ENCODE measurements at regions not wholly inside any gene's neighbourhood (a gene's known extent, or its start where the extent isn't known, plus 50 kb on each side); places are given as distances from the start of the nearest gene placed in this dataset.

- DNase-seq = no peak
These were observed 1866.9 kb upstream of the PIK3C3 start for GRCh38 chr18:40088130-40088529.

DNA sequence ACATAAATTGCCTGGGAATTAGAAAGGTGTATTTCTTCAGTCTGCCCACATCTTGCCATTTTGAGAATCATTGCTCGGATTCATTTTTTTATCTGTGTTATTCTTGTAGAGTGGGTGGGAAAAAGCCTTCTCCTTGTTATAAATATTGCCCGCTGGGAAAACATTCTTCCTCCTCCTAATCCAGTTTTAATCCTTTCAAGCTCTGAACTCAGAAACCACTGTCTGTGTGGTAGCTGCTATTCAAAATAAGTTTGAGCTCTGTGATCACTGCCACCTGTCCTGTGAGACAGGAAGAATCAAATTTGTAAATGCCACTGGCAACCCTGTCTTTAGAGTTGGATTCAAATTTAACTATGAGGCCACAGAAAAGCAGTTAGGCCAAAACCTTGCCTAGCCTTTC is 1875.2 kb upstream of the PIK3C3 start:
- no peak for DNase-seq

DNA sequence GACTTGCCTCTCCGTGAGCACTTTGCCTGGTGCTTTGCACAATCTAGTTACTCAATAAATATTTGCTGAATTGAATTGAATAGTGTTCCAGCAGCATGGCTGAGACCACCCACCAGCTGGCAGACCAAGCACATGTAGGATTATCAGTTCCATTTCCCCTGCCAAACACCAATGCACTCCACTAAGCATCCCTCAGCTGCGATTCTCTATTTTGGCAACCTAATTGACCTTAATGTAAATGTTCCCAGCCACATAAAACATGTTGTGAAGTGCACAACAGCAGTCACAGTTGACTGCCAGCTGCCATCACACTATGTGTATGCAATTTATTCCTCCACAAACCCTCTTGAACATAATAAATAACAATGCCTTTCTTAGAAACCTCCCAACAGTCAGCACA is 1879.4 kb upstream of the PIK3C3 start:
- peak; percentile 11 for DNase-seq

GRCh38 chr18:40072761-40073160 is 1882.3 kb upstream of the PIK3C3 start:
- no peak for DNase-seq

DNA sequence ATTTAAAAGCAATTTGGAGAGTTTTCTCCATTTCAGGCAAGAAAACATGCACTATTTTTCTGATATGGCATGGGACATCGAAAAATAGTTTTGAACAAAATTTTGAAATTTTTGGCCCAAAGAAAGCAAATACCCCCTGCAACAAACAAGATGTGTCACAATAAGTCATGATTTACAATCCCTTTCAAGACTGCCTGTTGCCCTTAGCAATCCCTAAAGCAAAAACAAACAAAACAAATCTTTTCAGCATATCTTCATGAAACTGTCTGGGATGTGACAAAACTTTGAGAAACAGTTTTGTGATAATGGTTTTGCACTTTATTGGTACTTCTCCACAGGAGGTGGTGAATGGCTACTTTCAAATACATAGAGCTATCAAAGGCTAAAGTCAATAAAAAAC is 1888.7 kb upstream of the PIK3C3 start:
- DNase-seq = no peak

GRCh38 chr18:40063488-40063887 is 1891.5 kb upstream of the PIK3C3 start:
- no peak for DNase-seq

DNA sequence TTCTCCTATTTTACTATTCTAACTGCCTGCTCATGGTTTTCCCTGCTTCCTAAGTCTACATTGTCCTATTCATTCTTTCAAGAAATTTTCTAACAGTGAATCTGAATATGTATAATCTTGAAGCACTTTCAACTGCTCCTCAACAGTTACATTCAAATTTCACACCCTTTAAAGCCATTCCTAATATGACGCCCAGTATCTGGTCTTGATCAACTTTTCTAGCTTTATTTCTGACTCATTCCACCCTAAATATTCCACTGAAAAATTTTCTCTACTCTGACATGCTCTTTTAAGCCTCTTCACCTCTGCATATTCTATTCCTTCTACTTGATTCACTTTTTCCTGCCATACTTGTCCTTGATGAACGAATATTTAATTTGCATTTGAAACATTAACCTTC is 1893.9 kb upstream of the PIK3C3 start:
- DNase-seq = no peak

DNA sequence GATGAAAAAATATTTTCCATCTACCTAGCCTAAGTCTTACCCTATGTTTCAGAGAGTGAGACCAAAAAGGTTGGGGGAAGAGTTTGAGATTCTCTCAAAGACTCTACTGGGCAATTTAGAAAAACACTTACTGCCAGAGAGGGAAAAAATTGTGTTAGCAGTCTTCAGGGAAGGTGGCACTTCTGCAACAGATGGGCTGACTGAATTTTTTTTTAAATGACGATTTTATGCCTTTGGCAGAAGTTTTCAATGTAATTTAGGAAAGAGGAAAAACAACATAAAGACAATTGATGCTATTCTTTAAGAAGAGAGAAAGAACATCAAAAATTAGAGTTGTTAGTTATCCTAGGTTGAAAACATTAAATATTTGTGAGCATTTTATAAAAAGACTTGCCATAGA is 1894.5 kb upstream of the PIK3C3 start:
- no peak for DNase-seq

DNA sequence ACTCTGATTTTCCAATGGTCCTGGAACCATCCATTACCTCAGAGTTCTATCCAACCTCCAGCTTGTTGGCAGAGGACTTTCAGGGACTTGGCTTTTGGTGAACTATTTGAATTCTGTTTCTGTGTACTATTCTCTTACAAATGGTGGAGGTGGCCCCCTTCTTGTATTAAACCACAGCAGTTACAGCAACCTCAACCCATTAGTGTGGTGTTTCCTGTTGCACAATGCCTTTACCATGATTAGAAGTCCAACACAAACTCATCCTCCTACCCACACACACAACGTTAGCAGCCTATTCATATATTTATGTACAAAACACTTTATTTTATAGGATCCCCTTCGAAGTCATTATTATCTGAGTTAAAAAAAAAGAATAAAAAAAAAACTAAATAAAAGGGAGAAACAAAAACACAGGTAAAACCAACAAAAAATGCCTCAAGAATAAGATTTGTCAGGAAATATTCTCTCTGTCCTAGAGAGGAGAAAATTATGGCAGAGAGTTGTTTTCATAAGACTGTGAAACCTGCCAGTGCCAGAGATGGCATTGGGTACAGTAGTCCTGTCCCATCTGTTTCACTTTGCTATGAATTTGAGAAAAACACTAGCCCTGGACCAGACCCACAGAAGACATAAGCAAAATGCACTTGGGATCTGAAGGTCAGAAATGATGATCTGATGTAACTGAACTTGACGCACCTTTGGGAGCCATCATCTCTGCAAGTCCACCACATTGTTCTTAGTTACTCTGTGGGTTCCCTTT is 1896.0 kb upstream of the PIK3C3 start:
- no peak for DNase-seq

DNA sequence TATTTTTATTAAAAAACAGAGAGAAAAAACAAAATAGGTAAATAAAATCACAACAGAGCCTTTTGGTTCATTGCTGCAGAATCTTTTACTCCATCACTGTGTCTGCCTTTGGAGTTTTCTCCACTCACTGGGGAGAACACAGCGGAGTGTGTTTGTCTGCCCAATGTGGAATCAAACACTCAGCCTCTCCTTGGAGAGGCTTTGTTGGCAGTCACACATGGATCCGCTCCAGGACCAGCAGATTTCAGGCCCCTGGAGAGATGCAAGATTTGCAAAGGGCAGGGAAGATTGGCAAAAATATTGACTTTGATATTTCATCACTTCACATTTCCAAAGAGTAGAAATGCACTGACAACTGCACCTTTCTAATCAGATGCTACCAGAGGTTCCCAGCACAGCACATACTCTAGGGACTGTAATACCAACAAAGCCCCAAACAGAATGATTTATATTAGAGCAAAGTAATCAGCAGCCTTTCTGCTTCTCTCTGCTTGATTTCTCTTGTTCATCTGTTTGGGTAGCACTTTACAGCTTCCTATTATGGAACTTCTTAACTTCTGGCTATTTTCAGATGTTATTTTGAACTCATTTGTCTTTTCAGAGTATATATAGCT is 1898.8 kb upstream of the PIK3C3 start:
- DNase-seq = peak; percentile 32

GRCh38 chr18:40055262-40055661 is 1899.8 kb upstream of the PIK3C3 start:
- DNase-seq = no peak

DNA sequence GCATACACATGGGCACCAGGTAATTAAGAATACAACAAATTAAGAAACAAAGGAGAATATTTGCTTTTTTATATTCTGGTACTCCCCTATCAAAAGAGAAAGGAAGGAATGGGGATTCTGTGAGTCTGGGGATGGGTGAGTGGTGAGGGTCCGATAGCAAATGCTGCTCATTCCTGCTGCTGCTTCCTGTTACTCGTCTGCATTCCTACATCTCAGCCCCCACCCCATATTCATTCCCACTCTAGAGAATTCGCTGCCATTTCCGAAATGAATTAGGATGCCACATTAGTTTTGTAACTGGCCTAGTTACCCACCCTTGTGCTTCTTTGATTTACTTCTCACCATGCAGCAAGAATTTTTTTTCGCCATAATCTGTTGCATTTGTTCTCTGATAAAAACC is 1905.3 kb upstream of the PIK3C3 start:
- DNase-seq = no peak

DNA sequence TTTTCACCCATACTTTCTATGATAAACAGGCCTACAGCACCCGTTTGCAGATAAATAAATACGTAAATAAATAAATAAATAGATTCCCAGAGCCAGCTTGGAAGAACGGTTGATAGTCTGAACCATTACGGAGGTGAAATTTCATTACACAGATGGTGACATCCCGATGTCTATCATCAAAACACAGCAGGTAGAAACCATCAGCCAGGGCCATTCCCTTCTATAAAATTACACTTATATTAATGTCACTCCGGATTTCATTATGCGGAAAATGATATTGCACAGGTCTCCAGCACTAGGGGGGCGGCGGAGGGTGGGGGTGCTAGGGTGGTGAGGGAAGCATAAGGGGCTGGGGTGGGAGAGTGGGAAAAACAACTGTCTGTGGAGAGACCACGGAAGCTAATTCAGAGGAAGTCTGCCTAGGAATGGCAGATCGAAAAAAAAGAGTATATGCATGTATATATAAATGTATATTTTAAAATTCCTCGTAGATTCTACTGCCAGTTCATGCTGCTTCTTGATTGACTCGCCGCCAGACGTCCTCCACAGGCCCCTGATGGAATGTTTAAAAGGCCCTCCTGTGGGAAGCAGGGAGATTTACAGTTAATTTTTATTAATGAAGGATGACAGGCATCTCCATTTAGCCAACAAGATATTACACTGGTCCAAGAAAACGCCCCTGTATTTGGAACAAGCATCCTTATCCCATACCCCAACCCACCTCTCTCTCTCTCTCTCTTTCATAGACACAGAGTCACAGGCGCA is 1906.0 kb upstream of the PIK3C3 start:
- no peak for DNase-seq

GRCh38 chr18:40048253-40048652 is 1906.8 kb upstream of the PIK3C3 start:
- no peak for DNase-seq

DNA sequence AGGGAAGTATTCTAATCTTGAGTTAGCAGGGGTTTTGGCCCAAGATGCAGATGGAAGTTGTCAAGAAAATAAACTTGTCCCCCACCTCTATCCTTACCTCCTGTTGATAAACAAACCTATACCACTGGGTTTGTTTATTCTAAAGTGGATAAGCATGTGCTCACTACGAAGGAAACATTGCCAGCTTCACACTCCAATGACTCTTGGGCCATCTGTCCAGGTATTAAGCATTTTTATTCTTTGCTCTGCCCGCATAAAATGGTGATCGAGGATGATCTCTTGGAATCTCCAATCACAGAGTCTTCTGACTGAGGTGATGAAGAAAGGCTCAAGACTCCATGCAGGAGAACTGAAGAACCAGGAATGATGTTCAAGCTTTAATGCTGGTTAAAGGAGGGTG is 1908.4 kb upstream of the PIK3C3 start:
- no peak for DNase-seq

GRCh38 chr18:40041951-40042350 is 1913.1 kb upstream of the PIK3C3 start:
- no peak for DNase-seq

DNA sequence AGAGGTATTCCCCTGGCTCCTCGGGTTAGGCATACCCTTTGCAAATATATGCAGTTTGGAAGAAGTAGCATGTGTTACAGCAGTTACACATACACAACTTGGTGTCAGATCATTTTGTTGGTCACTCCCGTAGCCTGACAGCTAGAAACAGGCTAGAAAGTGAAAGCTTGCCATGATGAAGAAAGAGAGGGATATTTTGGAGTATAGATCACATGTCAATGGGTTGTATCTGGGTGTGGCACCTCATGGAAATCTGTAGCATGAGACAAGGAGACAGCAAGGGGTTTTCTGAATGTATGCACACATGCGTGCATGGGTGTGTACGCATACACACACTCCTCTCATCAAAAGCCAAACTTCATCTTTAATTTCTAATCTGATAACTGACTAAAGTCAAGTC is 1914.5 kb upstream of the PIK3C3 start:
- no peak for DNase-seq

DNA sequence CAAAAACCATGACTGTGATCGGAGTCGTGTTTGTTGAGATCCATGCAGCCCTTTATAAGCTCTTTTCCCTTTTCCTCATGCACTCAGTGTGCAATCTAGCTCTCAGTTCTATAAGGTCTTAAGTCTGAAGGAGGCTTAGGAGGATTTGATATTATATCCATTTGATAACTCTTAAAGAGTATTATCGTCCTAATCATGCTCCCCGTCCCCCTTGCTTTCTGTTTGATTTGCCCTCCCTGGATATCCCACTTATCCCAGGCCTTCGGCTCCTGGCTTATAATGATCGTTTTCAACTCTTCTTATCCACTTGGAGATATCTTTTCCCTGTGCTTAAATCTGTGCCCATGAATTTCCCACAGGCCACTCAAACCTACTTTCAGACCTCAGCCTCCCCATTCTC is 1917.7 kb upstream of the PIK3C3 start:
- no peak for DNase-seq

- no peak for DNase-seq
These were observed 1918.2 kb upstream of the PIK3C3 start for GRCh38 chr18:40036861-40037260.

DNA sequence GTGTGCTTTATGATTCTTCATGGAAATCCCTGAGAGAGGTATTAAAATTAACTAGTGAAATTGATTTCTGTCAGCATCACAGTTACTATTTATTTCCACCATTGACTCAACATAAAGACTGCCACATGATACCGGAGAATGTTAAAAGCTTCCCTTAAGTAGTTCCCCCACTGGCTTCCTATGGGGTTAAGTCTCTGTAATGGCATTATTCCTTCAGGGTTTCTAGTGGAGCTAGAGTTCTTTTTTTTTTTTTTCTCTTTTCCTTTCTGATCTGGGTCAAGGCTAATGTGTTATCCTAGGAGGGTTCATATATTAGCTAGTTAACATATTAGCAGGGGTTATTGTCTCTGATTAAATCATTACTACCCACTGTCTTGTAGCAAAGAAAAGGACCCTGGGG is 1919.1 kb upstream of the PIK3C3 start:
- DNase-seq = no peak

GRCh38 chr18:40032076-40032475 is 1923.0 kb upstream of the PIK3C3 start:
- no peak for DNase-seq

DNA sequence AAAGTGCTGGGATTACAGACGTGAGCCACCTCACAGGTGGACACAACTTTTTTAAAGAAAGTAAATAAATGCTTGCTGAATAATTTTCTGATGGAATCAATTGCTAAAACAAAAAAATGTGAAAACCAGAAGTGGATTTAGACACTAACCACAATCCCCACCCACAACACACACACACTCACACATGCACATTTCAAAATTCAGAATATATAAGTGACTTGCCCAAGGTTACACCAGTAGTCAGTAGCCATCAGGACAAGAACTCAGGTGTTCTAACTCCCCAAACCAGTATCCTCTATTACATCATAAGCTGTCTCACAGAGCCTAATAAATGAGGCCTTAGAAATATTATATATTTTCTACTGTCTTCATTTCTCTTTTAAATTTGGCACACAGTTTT is 1923.6 kb upstream of the PIK3C3 start:
- no peak for DNase-seq

- DNase-seq = no peak
These were observed 1935.1 kb upstream of the PIK3C3 start for GRCh38 chr18:40019797-40020392.

GRCh38 chr18:40018266-40018665 is 1936.8 kb upstream of the PIK3C3 start:
- no peak for DNase-seq
